ENCODE measurements at regions not wholly inside any gene's neighbourhood (a gene's known extent, or its start where the extent isn't known, plus 50 kb on each side); places are given as distances from the start of the nearest gene placed in this dataset.

DNA sequence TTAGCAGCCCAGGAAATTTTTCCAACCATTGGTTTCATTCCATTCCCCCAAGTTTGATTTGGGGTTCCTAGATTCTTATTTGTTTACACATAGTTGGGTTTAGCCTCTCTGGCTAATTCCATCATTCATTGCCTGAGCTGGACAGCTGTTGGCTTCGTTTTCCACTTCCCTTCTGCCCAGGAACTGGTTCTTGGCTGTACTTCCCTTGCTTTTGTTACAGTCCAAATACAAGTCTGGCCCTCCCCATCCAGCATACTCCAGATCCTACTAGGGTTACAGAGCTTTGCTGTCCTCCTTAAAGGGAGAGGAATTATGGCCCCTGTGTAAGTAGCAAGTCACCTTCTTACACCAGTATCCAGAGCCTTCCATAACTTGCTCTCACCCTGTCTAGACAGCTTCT, 356.3 kb downstream of the FAT3 start:
- Histone ChIP-seq H3K4me3 (ENCODE audit: insufficient read depth, low read length, poor library complexity, severe bottlenecking) (no peak overlapping the region), H3K4me2 (ENCODE audit: low read depth, low read length, poor library complexity, severe bottlenecking) (no peak overlapping the region), H3K27ac (ENCODE audit: low read depth, low read length) (no peak overlapping the region), H3K9me3 (ENCODE audit: insufficient read depth, low read length) (no peaks in the 10 kb centered on the region), H2AFZ (ENCODE audit: low read depth, low read length, severe bottlenecking) (no peak overlapping the region), H3K9ac (ENCODE audit: low read length) (no peak overlapping the region), H3K9me2 (replicated peaks; ENCODE audit: insufficient read depth, low read length) (no peaks in the 10 kb centered on the region), H4K20me1 (ENCODE audit: low read depth, low read length) (no peaks in the 10 kb centered on the region), H3K36me3 (ENCODE audit: low read length) (no peaks in the 10 kb centered on the region), H3K27me3 (ENCODE audit: low read length) (no peaks in the 10 kb centered on the region), H3K79me2 (ENCODE audit: insufficient read depth, low read length) (no peaks in the 10 kb centered on the region), H3F3A (ENCODE audit: insufficient read depth) (no peaks in the 10 kb centered on the region)
- no peak for TF ChIP-seq EZH2phosphoT487 (conservative IDR thresholded peaks at IDR 0.05; ENCODE audit: low read length)
- no peak for TF ChIP-seq CTCF (IDR thresholded peaks at IDR 0.05; ENCODE audit: insufficient read depth, low read length, poor library complexity, severe bottlenecking)

GRCh38 chr11:92588393-92588792, 363.8 kb downstream of the FAT3 start:
- H3K36me3 ChIP-seq (ENCODE audit: low read length): no peaks in the 10 kb centered on the region
- H4K20me1 ChIP-seq (ENCODE audit: low read depth, low read length): no peaks in the 10 kb centered on the region
- H3K27me3 ChIP-seq (ENCODE audit: low read length): no peaks in the 10 kb centered on the region
- no peak overlapping the region for H3K4me3 ChIP-seq (ENCODE audit: insufficient read depth, low read length, poor library complexity, severe bottlenecking)
- no peak overlapping the region for H3K9ac ChIP-seq (ENCODE audit: low read length)
- no peak overlapping the region for H3K4me2 ChIP-seq (ENCODE audit: low read depth, low read length, poor library complexity, severe bottlenecking)
- H3K9me3 ChIP-seq (ENCODE audit: insufficient read depth, low read length): no peaks in the 10 kb centered on the region
- H3F3A ChIP-seq (ENCODE audit: insufficient read depth): no peaks in the 10 kb centered on the region
- no peaks in the 10 kb centered on the region for H3K79me2 ChIP-seq (ENCODE audit: insufficient read depth, low read length)
- TF ChIP-seq CTCF (IDR thresholded peaks at IDR 0.05; ENCODE audit: insufficient read depth, low read length, poor library complexity, severe bottlenecking): no peak
- H3K9me2 ChIP-seq (replicated peaks; ENCODE audit: insufficient read depth, low read length): no peaks in the 10 kb centered on the region
- H2AFZ ChIP-seq (ENCODE audit: low read depth, low read length, severe bottlenecking): no peak overlapping the region
- H3K27ac ChIP-seq (ENCODE audit: low read depth, low read length): no peak overlapping the region

DNA sequence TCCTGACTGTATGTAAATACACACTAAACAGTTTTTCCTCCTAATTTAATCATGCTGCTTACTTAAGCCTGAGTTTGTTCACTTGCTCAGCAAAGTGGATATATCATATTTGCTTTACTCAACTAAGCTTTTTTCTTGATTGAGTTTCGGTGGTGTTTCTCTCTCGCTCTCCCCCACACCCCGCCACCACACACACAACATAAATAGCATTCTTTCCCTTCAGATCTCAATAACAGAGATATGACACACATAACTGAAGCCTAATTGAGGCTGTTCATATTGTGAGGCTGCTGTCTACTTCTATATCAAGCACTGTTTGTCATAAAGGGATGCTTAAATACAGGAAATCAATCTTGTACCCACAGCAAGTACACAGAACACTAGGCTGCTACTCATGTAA, 364.9 kb downstream of the FAT3 start:
- TF ChIP-seq CTCF (IDR thresholded peaks at IDR 0.05; ENCODE audit: insufficient read depth, low read length, poor library complexity, severe bottlenecking) (no peak), EZH2phosphoT487 (conservative IDR thresholded peaks at IDR 0.05; ENCODE audit: low read length) (no peak)
- Histone ChIP-seq H3K36me3 (ENCODE audit: low read length) (no peaks in the 10 kb centered on the region), H3K9ac (ENCODE audit: low read length) (no peak overlapping the region), H3K9me3 (ENCODE audit: insufficient read depth, low read length) (no peaks in the 10 kb centered on the region), H3K4me3 (ENCODE audit: insufficient read depth, low read length, poor library complexity, severe bottlenecking) (no peak overlapping the region), H3K27me3 (ENCODE audit: low read length) (no peaks in the 10 kb centered on the region), H3K4me2 (ENCODE audit: low read depth, low read length, poor library complexity, severe bottlenecking) (no peak overlapping the region), H3K79me2 (ENCODE audit: insufficient read depth, low read length) (no peaks in the 10 kb centered on the region), H3F3A (ENCODE audit: insufficient read depth) (no peaks in the 10 kb centered on the region), H3K27ac (ENCODE audit: low read depth, low read length) (no peak overlapping the region), H2AFZ (ENCODE audit: low read depth, low read length, severe bottlenecking) (no peak overlapping the region), H4K20me1 (ENCODE audit: low read depth, low read length) (no peaks in the 10 kb centered on the region), H3K9me2 (replicated peaks; ENCODE audit: insufficient read depth, low read length) (no peaks in the 10 kb centered on the region)

DNA sequence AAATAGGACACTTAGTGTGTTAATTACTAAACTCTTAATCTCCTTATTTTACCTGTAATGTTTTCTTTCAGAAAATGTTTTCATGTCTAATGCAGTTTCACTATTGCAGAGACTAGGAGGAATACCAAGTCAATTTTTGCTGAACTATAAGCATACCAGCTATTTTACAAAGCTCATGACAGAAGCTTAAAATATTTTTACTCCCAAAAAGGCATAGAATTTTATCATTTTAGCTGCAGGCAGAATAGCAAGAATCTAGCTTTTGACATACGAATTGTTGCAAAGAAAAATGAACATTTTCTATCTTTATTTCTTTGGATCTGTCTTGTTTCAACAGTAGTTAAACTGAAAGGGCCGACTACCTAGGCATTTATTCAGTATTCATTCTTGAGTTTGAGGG, 366.9 kb downstream of the FAT3 start:
- Histone ChIP-seq H3K9me3 (ENCODE audit: insufficient read depth, low read length) (no peaks in the 10 kb centered on the region), H3K9me2 (replicated peaks; ENCODE audit: insufficient read depth, low read length) (no peaks in the 10 kb centered on the region), H3K4me2 (ENCODE audit: low read depth, low read length, poor library complexity, severe bottlenecking) (no peak overlapping the region), H2AFZ (ENCODE audit: low read depth, low read length, severe bottlenecking) (no peak overlapping the region), H3K27ac (ENCODE audit: low read depth, low read length) (no peak overlapping the region), H3K27me3 (ENCODE audit: low read length) (no peaks in the 10 kb centered on the region), H3K79me2 (ENCODE audit: insufficient read depth, low read length) (no peaks in the 10 kb centered on the region), H4K20me1 (ENCODE audit: low read depth, low read length) (no peaks in the 10 kb centered on the region), H3K36me3 (ENCODE audit: low read length) (no peaks in the 10 kb centered on the region), H3K9ac (ENCODE audit: low read length) (no peak overlapping the region), H3F3A (ENCODE audit: insufficient read depth) (no peaks in the 10 kb centered on the region), H3K4me3 (ENCODE audit: insufficient read depth, low read length, poor library complexity, severe bottlenecking) (no peak overlapping the region)
- no peak for TF ChIP-seq EZH2phosphoT487 (conservative IDR thresholded peaks at IDR 0.05; ENCODE audit: low read length)
- no peak for TF ChIP-seq CTCF (IDR thresholded peaks at IDR 0.05; ENCODE audit: insufficient read depth, low read length, poor library complexity, severe bottlenecking)

Data from SU-DHL-6 (cell line).